AG04450 (cell line): ENCODE measurements at regions not wholly inside any gene's neighbourhood (a gene's known extent, or its start where the extent isn't known, plus 50 kb on each side); places are given as distances from the start of the nearest gene placed in this dataset.

Source experiments
- CTCF ChIA-PET: fragments of 300-600, 350-600 bp; formaldehyde crosslinking; extraction: SDS; loops from one replicate; lab custom pipeline; 2022; ENCODE audit warnings: antibody characterized with exemption, inconsistent platforms; lab: Charles Lee
- POLR2A ChIA-PET: fragments of 350-600 bp; formaldehyde crosslinking; extraction: SDS; loops from one replicate; lab custom pipeline; 2021; ENCODE audit warnings: antibody characterized with exemption, inconsistent platforms; lab: Yijun Ruan, JAX
- DNase-seq: peaks from one replicate; pipeline ENCODE4 v3.0.0-alpha.2; 2011; ENCODE audit warnings: low read depth, low spot score
- H3K27ac ChIP-seq: one replicate; pipeline ENCODE4 v1.5.1; 2012; ENCODE audit warnings: low read depth, low read length, control low read depth
- H3K27me3 ChIP-seq: one replicate; pipeline ENCODE4 v1.6.0; 2012; ENCODE audit warnings: low read length; ENCODE audit not compliant: control insufficient read depth, insufficient read depth
- H3K4me3 ChIP-seq: 2 replicates; pipeline ENCODE4 v1.5.1; 2011; ENCODE audit warnings: mild to moderate bottlenecking, low read depth, low read length, control low read depth
- H3K9me3 ChIP-seq: 2 replicates; pipeline ENCODE4 v1.5.1; 2012; ENCODE audit warnings: low read length; ENCODE audit not compliant: control insufficient read depth, insufficient read depth
- CTCF ChIP-seq: IDR thresholded peaks from 2 replicates; pipeline ENCODE4 v1.5.1; 2011; ENCODE audit warnings: low read depth, low read length, control low read depth, inconsistent platforms

- ChIA-PET CTCF (no interaction called here), POLR2A (no interaction called here)
- no peak for DNase-seq
- H3K27me3 ChIP-seq = no peaks in the 10 kb centered on the region
- H3K27ac ChIP-seq = no peak overlapping the region
- no peaks in the 10 kb centered on the region for H3K9me3 ChIP-seq
- no peak overlapping the region for H3K4me3 ChIP-seq
- no peak for TF ChIP-seq CTCF
Observed at GRCh38 chr4:57370691-57371090, 260.5 kb upstream of the IGFBP7 start.

GRCh38 chr4:57369446-57369845, 259.3 kb upstream of the IGFBP7 start:
- DNase-seq = no peak
- Histone ChIP-seq H3K27me3 (no peaks in the 10 kb centered on the region), H3K9me3 (no peaks in the 10 kb centered on the region), H3K4me3 (no peak overlapping the region), H3K27ac (no peak overlapping the region)
- TF ChIP-seq CTCF = no peak
- ChIA-PET CTCF (no interaction called here), POLR2A (no interaction called here)

- ChIA-PET POLR2A (no interaction called here), CTCF (no interaction called here)
- Histone ChIP-seq H3K27ac (no peak overlapping the region), H3K4me3 (no peak overlapping the region), H3K9me3 (no peaks in the 10 kb centered on the region), H3K27me3 (no peaks in the 10 kb centered on the region)
- TF ChIP-seq CTCF = no peak
- DNase-seq = no peak
Observed at GRCh38 chr4:57364255-57364654, 254.1 kb upstream of the IGFBP7 start.

- no peak overlapping the region for H3K4me3 ChIP-seq
- no peak overlapping the region for H3K27ac ChIP-seq
- H3K27me3 ChIP-seq = no peaks in the 10 kb centered on the region
- ChIA-PET POLR2A (no interaction called here), CTCF (no interaction called here)
- no peak for TF ChIP-seq CTCF
- H3K9me3 ChIP-seq = no peaks in the 10 kb centered on the region
- no peak for DNase-seq
Observed at GRCh38 chr4:57363346-57363745, 253.2 kb upstream of the IGFBP7 start.

GRCh38 chr4:57360681-57361080, 250.5 kb upstream of the IGFBP7 start:
- CTCF ChIA-PET = no interaction called here
- no peak for TF ChIP-seq CTCF
- no peak overlapping the region for H3K4me3 ChIP-seq

More at GRCh38 chr4:57360681-57361080, 250.5 kb upstream of the IGFBP7 start:
- no peaks in the 10 kb centered on the region for H3K27me3 ChIP-seq
- no peak for DNase-seq
- no peaks in the 10 kb centered on the region for H3K9me3 ChIP-seq
- POLR2A ChIA-PET = no interaction called here
- H3K27ac ChIP-seq = no peak overlapping the region
